Cortex of kidney (tissue), 1 donor: ENCODE measurements at regions not wholly inside any gene's neighbourhood (a gene's known extent, or its start where the extent isn't known, plus 50 kb on each side); places are given as distances from the start of the nearest gene placed in this dataset.
A peak's percentile ranks its signal among the peaks of the same experiment; 100 is the strongest.
"Not testable (repeated sequence)": the region's sequence is repeated elsewhere in the genome, so short reads cannot be mapped to it uniquely, and the experiment has no call there.

ENCODE experiments used
- DNase-seq: peaks from one replicate; lab custom pipeline; 2025; lab: John Stamatoyannopoulos, UW

DNA sequence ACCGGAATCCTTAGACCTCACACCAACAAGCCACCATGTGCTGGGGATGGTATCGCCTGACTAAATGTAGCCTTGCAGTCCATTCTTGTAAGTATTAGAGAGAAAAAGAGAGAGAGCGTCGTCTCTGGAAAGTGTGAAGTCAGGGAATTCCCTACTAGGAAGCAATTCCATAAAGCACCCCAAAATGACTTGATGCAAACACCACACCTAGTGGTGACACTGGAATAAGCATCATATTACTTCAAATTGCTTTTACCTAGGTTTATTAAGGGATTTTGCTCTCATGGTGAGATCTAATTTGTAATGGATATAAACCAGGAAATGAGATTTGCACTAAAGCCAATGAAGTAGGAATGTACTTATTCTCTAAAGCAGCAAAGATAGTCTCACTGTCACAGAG is 111.4 kb upstream of the METTL9 start:
- DNase-seq: not testable (repeated sequence)

DNA sequence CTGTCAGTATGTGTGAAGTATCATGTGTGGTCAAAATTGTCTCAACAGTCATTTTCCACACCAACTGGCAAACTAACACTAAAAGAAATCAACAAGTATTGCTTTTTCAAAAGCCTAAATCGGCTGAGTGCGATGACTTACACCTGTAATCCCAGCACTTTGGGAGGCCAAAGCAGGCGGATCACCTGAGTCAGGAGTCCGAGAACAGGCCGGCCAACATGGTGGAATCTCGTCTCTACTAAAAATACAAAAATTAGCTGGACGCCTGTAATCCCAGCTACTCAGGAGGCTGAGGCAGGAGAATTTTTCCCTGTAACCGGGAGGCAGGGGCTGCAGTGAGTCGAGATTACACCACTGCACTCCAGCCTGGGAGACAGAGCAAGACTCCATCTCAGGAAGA is 100.3 kb upstream of the METTL9 start:
- DNase-seq: not testable (repeated sequence)

- not testable (repeated sequence) for DNase-seq
Measured at GRCh38 chr16:21501223-21501868, 98.0 kb upstream of the METTL9 start.

DNA sequence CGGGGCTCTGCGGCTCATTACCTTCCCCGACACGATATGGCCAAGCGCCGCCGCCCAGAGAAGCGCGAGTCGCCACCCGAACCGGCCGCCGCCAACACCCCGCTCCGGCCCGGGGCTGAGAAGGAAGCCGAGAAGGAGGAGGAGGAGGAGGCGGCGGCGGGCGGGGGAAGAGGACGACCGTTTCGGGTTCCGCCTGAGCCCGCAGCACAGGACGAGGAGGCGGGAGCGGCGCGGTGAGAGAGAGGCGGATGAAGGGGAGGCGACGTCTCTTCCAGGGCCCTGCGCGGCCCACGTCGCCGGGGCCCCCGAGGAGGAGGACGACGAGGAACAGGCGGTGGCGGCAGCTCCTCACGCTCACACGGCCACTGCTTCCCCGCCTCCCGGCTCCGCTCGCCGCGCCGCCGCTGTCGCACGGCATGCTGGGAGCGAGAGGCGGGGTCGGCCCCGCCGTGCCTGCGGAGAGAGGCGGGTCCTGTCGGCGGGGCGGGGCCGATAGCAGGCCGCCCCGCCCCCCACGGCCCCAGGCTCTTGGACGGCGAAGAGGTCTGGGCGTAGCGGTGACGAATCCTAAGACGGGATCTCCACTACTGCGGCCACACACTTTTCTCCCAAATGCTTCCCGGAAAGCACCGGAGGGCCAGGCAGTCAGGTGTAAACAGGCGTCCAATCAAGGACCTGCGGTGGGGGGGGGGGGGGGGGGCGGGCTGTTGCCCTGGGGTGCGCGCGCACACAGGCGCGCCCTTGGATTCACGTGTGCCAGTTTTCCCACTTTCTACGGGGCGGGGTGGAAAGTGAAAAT is 97.3 kb upstream of the METTL9 start:
- DNase-seq: peak; percentile 81

GRCh38 chr16:21503574-21503920 is 95.8 kb upstream of the METTL9 start:
- DNase-seq: not testable (repeated sequence)

DNA sequence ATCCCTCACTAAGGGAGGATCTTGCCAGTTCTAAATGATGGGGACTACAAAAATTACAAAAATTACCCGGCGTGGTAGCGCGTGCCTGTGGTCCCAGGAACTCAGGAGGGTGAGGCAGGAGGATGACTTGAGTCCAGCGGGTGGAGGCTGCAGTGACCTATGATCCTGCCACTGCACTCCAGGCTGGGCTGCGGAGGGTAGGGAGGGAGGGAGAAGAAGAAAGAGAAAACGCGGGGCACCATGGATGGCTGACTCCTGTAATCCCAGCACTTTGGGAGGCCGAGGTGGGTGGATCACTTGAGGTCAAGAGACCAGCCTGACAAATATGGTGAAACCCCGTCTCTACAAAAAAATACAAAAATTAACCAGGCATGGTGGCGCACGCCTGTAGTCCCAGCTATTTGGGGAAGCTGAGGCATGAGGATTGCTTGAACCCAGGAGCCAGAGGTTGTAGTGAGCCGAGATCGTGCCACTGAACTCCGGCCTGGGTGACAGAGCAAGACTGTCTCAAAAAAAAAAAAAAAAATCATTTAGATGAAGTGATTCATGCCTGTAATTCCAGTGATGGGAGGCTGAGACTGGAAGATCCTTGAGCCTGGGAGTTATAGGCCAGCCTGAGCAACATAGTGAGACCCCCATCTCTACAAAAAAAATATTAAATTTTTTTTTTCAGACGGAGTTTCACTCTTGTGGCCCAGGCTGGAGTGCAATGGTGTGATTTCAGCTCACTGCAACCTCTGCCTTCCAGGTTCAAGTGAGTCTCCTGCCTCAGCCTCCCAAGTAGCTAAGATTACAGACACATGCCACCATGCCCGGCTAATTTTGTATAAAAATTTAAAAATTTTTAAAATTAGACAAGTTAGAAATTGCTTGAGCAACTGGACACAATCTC is 95.2 kb upstream of the METTL9 start:
- DNase-seq: not testable (repeated sequence)

DNA sequence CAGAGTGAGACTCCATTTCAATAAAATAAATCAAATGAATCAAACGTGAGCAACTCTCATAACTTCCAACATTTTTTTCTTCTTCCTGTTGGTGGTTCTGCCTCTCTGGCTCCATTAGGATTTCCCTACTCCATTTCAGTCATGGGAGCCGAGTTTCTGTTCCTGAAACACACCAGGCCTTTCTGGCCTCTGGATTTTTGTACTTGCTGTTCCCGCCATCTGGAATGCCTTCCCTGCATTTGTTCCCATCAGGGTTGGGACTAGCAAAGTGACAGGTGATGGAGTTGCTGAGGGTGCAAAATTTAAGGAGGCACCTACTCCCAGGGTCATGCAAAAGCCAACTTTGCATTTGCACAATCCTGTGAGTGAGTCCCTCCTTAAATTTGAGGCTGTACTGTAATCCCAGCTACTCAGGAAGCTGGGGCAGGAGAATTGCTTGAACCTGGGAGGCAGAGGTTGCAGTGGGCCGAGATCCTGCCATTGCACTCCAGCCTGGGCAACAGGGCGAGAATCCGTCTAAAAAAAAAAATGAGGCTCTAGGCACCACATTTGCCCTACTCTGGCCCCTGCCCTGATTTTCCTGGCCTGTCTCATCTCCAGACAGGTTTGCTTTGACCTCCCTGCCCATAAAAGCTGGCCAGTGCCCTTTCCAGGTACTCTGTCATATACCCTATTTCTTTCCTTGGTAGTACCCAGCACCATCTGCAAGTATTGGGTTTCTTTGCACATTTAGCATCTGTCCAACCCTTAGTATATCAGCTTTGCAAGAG is 93.4 kb upstream of the METTL9 start:
- not testable (repeated sequence) for DNase-seq

GRCh38 chr16:21506857-21507456 is 92.4 kb upstream of the METTL9 start:
- DNase-seq: not testable (repeated sequence)

- not testable (repeated sequence) for DNase-seq
Measured at GRCh38 chr16:21507631-21508305, 91.6 kb upstream of the METTL9 start.

DNA sequence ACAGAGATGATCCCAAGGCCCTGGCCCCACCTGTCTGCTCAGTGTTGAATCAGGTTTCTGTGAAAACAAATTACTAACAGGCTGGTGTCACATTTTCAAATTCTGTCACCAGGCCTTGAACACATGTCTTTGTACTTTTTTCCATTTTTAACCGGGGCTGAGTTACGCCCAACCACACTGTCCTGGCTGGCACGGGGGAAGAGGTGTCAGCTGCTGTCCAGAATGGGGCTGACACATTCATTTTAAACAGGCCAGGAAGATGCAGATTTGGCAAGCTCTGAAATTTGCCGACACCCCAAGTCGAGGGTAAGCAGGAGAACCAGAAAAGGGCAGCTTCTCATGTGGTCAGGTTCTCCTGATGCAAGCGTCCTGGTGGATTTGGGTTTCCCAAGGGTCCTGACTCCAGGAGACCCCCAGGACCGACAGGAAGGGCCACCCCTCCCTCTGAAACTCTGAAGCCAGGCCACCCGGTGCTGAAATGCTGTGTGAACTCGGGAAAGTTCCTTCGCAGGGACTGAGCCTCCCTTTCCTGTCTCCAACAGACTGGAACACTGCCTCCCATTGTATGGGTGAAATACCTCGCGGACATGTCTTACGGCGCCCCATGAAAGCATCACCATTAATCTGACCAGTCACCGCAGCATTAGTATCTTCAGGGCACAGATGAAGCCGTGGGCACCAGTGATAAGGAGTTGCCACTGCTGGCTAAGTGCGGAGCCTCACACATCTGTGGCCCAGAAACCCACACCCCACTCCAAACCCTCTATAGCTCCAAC is 90.5 kb upstream of the METTL9 start:
- not testable (repeated sequence) for DNase-seq

- not testable (repeated sequence) for DNase-seq
Measured at GRCh38 chr16:21509437-21510086, 89.8 kb upstream of the METTL9 start.

DNA sequence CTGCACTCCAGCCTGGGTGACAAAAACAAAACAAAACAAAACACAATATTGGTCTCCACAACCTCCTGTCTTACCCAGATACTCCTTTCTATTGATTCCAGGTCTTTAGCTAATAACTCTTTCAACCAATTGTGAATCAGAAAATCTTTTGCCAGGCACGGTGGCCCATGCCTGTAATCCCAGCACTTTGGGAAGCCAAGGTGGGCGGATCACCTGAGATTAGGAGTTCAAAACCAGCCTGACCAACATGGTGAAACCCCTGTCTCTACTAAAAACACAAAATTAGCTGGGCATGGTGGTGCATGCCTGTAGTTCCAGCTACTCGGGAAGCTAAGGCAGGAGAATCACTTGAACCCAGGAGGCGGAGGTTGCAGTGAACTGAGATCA is 88.5 kb upstream of the METTL9 start:
- not testable (repeated sequence) for DNase-seq

- not testable (repeated sequence) for DNase-seq
Measured at GRCh38 chr16:21511315-21512210, 87.8 kb upstream of the METTL9 start.

- DNase-seq: not testable (repeated sequence)
Measured at GRCh38 chr16:21512280-21513192, 86.8 kb upstream of the METTL9 start.

DNA sequence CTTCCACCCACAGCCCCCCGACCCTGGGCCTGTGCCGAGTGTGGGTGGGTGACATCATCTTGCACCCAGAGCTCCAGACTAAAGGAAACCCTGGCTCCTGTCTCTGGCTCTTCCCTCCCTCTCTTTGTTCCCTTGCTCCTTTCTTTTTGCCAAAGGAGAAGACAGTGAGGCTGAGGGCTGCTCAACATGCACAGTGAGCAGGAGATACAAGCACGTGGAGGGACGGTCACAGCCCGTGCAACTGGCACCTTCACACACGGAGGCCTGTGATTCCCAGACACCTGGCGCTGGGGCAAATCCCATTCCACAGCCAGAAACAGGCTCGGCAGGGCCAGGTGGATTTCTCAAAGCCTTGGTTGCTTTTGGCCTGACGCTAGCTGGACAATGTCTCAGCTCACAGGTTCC is 86.0 kb upstream of the METTL9 start:
- not testable (repeated sequence) for DNase-seq

- DNase-seq: not testable (repeated sequence)
Measured at GRCh38 chr16:21513812-21514473, 85.4 kb upstream of the METTL9 start.

DNA sequence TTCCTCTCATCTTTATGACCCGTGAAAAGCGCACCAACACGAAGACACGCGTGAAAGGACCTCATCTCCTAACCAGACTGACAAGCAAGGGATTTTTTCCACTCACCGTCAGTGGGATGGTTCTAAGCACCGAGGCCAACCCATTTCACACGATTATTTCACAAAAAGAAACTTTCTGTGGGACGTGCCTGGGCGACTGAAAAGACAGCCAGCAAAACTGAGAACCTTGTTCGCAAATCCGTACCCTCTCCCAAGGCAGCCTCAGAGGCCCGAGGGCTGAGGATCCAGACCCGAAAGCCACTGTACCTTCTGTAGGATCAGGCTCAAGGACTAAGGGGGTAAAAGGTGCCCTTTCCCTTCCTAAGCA is 84.9 kb upstream of the METTL9 start:
- DNase-seq: not testable (repeated sequence)
